AG09319 (cell line): ENCODE measurements at regions not wholly inside any gene's neighbourhood (a gene's known extent, or its start where the extent isn't known, plus 50 kb on each side); places are given as distances from the start of the nearest gene placed in this dataset.

Experiments
- DNase-seq: peaks from one replicate; pipeline ENCODE4 v3.0.0-alpha.2; 2010; ENCODE audit warnings: low read depth; ENCODE audit errors: extremely low read depth
- TF ChIP-seq, protein P1 (sequence below): IDR thresholded peaks from 2 replicates; pipeline ENCODE4 v1.5.1; 2011; ENCODE audit warnings: low read depth, mild to moderate bottlenecking, inconsistent platforms, low read length, moderate library complexity

DNA sequence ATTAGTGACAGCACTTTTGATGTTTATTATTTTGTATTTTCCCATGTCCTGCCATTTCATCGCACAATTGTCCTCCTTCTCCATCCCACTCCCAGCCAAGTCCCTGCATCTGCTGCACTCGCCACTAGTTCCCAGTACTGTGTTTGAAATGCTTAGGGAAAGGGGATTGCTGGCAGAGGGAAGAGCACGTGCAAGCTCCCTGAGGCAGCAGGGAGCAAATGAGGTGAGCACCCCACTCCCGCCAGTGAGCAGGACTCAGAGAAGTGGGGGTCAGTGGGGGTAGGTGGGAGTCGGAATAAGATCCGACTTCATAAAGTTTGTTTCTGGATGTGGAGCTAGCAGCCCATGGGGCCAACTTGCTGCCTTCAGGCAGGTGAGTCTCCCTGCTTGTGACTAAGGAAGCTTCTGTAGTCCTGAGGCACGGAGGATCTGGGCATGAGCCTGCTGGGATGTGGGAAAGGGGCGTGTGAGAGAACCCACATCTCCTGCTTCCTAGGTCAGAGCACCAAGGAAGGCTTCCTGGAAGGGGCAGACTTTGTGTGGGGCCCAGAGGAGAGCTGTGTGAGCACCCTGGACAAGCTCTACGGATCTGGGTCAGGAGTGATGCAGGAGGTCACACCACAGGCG is 99.7 kb upstream of the TLE3 start:
- DNase-seq = no peak
- TF ChIP-seq, protein P1, sequence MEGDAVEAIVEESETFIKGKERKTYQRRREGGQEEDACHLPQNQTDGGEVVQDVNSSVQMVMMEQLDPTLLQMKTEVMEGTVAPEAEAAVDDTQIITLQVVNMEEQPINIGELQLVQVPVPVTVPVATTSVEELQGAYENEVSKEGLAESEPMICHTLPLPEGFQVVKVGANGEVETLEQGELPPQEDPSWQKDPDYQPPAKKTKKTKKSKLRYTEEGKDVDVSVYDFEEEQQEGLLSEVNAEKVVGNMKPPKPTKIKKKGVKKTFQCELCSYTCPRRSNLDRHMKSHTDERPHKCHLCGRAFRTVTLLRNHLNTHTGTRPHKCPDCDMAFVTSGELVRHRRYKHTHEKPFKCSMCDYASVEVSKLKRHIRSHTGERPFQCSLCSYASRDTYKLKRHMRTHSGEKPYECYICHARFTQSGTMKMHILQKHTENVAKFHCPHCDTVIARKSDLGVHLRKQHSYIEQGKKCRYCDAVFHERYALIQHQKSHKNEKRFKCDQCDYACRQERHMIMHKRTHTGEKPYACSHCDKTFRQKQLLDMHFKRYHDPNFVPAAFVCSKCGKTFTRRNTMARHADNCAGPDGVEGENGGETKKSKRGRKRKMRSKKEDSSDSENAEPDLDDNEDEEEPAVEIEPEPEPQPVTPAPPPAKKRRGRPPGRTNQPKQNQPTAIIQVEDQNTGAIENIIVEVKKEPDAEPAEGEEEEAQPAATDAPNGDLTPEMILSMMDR = no peak

DNA sequence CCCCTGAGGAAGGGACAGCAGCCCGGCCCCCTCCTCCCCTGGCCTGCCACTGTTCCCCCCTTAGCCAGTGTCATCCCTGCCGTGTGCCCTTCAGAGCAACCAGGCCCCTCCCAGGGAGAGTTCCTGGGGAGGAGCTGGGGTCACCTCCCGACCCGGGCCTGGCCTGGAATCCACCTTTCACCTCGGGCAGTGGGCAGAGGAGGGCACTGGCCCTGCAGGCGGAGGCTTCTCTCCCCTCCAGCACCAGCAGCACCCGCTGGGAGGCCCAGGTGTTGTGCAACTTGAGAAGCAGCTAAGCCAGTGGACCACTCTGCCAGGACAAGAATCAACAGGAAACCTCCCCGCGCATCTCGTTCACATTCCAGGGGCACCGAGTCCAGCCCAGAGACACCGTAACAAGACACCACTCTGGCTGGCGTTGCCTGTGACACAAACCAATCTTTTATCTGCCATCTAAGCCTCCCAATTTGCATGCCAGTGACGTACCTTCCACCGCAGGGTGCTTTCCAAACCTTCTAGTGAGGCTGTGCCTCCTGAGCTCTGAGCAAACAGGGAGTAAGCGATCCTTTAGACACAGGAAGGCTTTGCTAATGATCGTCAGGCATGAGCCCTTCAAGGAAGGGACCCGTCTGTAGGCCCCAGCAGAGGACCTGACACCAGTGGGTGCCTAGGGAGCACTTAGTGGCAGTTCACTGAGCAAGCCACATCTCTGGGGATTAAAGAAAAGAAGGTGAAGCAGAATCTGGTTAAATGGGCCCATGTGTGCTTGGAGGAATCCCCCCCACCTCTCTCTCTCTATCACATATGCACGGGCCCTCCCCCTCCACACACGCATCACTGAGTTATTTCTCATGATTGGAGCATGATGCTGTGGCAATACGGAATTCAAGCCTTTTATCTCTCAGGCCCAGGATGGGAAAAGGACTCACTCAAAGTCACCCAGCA is 98.9 kb upstream of the TLE3 start:
- TF ChIP-seq, protein P1 = no peak
- DNase-seq = no peak

DNA sequence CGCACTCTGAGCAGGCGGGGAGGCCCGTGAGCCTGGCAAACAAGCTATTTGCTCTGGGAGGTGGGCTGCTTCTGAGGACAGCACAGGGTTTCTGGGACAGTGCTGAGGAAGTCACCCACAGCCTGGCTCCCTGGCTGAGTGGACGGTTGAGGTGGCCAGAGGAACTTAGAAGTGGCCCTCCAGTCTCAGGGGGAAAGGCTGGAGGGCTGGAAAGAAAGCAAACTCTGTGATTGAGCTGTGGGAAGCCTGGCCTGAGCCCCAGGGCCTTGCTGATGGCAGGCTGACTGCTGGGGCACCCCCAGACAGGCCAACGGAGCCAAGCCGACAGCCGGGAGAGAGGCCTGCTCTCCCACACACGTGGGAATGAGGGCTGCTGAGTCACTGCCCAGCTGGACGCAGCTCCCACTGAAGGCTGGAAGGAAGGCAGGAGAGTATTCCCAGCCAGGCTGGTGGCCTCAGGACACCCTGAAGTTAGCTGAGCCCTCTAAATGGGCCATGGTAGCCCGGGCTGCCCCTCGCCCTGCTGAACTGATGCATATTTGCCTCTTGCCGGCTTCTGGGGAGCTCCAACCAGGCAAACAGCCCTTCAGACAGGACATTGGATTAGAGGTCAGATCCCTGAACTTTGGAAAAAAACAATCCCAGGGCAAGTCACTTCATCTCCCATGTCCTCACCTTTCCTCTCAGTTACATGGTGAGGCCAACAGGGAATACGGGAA is 98.0 kb upstream of the TLE3 start:
- peak; percentile 44 for DNase-seq

DNA sequence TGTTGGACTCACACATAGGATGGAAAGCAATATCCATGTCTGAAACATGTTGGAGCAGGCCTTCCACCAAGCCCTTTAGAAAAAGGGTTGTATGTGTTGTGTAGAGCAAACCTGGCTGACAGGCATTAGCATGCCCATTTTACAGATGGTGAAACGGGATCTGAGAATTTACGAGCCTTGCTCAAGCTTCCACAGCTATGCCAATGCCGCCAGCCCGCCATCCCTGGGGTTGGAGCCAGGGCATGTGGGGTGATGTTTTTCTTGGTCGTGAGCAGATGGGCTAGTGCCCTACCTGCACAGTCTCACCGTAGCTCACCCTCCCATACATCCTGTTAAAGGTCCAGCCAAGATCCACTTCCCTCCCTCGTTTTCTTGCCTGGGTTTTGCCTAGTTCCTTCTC is 97.5 kb upstream of the TLE3 start:
- TF ChIP-seq, protein P1 = no peak
- DNase-seq = no peak

More for the DNA sequence above, 98.0 kb upstream of the TLE3 start:
- TF ChIP-seq, protein P1 = no peak

DNA sequence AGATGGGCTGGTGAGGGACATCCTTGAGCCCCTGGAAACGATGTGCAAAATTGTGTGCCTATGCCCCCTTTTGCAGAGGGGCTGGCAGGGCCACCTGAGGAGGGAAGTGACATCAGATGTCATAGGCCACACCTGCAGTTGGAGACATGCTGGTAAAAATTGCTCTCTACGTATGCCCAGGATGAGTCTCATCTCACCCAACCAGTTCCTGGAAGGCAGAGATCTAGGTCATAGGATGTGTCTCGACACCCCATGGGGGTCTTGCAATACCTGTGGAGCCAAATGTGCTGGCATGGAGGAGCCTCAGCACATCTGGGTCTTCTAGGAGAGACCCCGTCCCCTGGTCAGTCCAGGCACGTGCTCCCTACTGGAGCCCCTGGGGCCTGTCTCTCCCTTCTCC is 96.5 kb upstream of the TLE3 start:
- TF ChIP-seq, protein P1 = no peak
- no peak for DNase-seq

DNA sequence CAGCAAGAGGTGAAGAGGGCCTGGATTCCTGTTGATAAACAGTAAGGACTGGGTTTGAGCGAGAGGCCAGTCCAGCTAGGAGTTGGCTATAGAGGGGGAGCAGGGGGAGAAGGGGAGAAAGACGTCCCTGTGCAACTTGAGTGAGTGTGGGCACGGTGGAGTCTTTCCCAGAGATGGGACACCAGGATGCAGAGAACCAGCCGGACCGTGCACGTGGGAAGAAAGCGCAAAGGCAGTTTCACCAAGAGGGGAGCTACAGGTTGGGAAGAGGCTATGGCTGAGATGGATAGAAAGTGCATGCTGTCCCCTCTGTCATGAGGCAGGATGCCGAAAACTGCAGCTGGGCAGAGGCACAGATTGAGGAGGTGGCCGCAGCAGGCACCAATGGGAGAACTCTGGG is 96.0 kb upstream of the TLE3 start:
- TF ChIP-seq, protein P1 = no peak
- DNase-seq = no peak
